ENCODE measurements at regions not wholly inside any gene's neighbourhood (a gene's known extent, or its start where the extent isn't known, plus 50 kb on each side); places are given as distances from the start of the nearest gene placed in this dataset.

GRCh38 chr4:35286434-35286833 lies 957.9 kb downstream of the ARAP2 start:
- DNase-seq, result no peak

- DNase-seq, result no peak
Observed at GRCh38 chr4:35300996-35301774, 943.1 kb downstream of the ARAP2 start.

GRCh38 chr4:35315419-35315818 lies 928.9 kb downstream of the ARAP2 start:
- no peak for DNase-seq

- no peak for DNase-seq
Observed at GRCh38 chr4:35325908-35326453, 918.3 kb downstream of the ARAP2 start.

GRCh38 chr4:35342833-35343232 lies 901.5 kb downstream of the ARAP2 start:
- DNase-seq, result no peak

GRCh38 chr4:35347276-35347675 lies 897.0 kb downstream of the ARAP2 start:
- no peak for DNase-seq

- no peak for DNase-seq
Observed at GRCh38 chr4:35358001-35358584, 886.2 kb downstream of the ARAP2 start.

- DNase-seq, result no peak
Observed at GRCh38 chr4:35364321-35364870, 879.9 kb downstream of the ARAP2 start.

GRCh38 chr4:35365186-35365585 lies 879.1 kb downstream of the ARAP2 start:
- no peak for DNase-seq

- no peak for DNase-seq
Observed at GRCh38 chr4:35399912-35400311, 844.4 kb downstream of the ARAP2 start.

- no peak for DNase-seq
Observed at GRCh38 chr4:35423104-35423503, 821.2 kb downstream of the ARAP2 start.

GRCh38 chr4:35447474-35447873 lies 796.8 kb downstream of the ARAP2 start:
- DNase-seq, result no peak

- DNase-seq, result no peak
Observed at GRCh38 chr4:35459045-35459444, 785.3 kb downstream of the ARAP2 start.

GRCh38 chr4:35461931-35462659 lies 782.2 kb downstream of the ARAP2 start:
- no peak for DNase-seq

GRCh38 chr4:35463251-35463952 lies 780.9 kb downstream of the ARAP2 start:
- DNase-seq, result no peak

GRCh38 chr4:35464964-35465528 lies 779.3 kb downstream of the ARAP2 start:
- DNase-seq, result no peak

GRCh38 chr4:35491093-35491492 lies 753.2 kb downstream of the ARAP2 start:
- no peak for DNase-seq

- no peak for DNase-seq
Observed at GRCh38 chr4:35493977-35494376, 750.3 kb downstream of the ARAP2 start.

GRCh38 chr4:35494955-35495354 lies 749.4 kb downstream of the ARAP2 start:
- DNase-seq, result no peak

- DNase-seq, result no peak
Observed at GRCh38 chr4:35500812-35501211, 743.5 kb downstream of the ARAP2 start.

- DNase-seq, result no peak
Observed at GRCh38 chr4:35503435-35503834, 740.9 kb downstream of the ARAP2 start.

- no peak for DNase-seq
Observed at GRCh38 chr4:35506161-35506560, 738.2 kb downstream of the ARAP2 start.
